SHP77 treated with DMSO at 0.1 percent for 48 hours (cell line): ENCODE measurements at regions not wholly inside any gene's neighbourhood (a gene's known extent, or its start where the extent isn't known, plus 50 kb on each side); places are given as distances from the start of the nearest gene placed in this dataset.

ENCODE experiments used
- DNase-seq: peaks from one replicate; lab custom pipeline; 2025; lab: John Stamatoyannopoulos, UW

DNA sequence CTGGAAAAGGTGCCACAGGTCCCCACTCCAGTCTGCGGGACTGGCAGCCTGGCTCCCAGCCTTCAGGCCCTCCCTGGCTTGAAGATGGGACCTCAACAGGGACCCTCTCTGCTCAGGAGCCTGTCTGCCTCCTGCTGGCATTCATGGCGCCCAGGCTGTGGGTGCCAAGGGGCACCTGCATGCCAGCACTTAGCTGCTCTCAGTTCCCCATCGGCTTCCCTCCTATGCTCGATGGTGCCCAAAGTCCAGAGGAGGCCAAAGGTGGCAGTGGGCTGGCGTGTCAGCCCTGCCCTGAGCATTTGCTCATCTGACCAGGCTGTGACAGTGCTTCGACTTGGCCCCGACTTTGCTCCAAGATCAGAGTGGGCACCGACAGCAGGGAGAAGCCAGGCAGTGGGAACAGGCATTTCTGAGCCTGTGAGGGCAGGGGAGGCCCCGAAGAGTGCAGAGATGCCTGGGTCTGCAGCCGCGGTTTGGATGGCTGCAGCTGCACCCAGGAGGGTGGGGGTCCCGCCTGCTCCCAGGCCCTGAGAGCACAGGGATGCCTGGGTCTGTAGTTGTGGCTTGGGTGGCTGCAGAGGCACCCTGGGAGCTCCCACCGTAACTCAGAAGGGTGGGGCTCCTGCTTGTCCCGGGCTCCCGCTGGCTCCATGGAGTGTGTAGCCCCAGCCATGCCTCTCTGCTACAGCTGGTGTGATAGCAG is 463.6 kb downstream of the TBC1D22A start:
- no peak for DNase-seq

DNA sequence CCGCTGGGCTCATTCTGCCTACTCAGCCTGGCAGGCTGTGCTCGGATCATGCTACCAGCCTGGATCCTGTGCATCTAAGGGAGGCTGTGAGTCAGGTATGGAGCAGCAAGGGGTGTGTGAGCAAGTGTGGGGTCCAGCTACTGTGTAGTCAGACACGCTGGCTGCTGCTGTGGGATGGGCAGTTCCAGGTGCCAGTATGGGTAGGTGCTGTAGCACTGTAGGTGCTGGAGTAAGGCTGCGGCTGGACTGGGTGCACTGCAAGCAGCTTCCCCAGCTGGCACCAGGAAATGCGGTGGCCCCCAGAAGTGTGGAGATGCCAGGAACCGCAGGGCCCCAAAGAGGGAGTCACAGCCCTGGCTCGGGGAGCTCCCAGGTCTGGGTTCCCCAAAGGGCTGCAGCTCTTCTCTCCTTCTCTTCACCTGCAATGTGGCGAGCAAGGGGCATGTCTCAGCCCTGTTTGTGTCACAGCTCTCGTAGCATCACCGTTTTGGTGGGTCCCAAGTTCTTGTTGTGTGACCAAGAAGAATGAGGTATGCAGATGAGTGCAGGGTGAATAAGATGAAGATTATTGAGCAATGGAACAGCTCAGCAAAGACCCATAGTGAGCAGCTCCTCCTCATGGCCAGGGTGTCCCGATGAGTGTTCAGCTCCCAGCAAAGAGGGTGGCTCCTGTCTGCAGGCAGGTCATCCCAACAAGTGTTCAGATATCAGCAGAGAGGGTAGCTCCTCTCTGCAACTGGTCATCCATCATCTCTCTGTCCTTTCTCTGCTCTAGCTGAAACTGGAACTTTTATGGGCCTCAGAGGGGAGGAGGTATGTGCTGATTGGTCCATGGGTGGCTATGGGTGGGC is 462.9 kb downstream of the TBC1D22A start:
- DNase-seq = no peak
